Naive thymus-derived CD8-positive, alpha-beta T cell (primary cell): ENCODE measurements at regions not wholly inside any gene's neighbourhood (a gene's known extent, or its start where the extent isn't known, plus 50 kb on each side); places are given as distances from the start of the nearest gene placed in this dataset.

Experiments used
- ATAC-seq, 2 donors: fragments of 150-1000 bp; cut with Tn5 transposase in 1 of 2; sonication (Bioruptor Pico), chemical (Tn5 transposase) in 1 of 2; 1 replicate in 1 of 2; 2 replicates in 1 of 2; pipeline ENCODE4 v1.10.0; 2021; ENCODE audit warnings: mild to moderate bottlenecking in 2 of 2, moderate library complexity in 2 of 2
- POLR2A ChIA-PET: fragments of 350-600 bp; sonication (Branson Sonifier 250); formaldehyde crosslinking; loops from one replicate; lab custom pipeline; 2021; ENCODE audit warnings: antibody characterized with exemption; lab: Charles Lee
- DNase-seq, 10 donors: peaks; one replicate each; pipeline versions ENCODE4 v3.0.0 to v3.0.0-alpha.2; 2020 to 2022
- H3K27ac Mint-ChIP-seq, 10 donors: one replicate each; pipeline ENCODE4 v1.8.0; 2020 to 2022; ENCODE audit warnings: mild to moderate bottlenecking in 10 of 10, mixed read lengths in 10 of 10, moderate library complexity in 4 of 10, inconsistent platforms in 1 of 10
- H3K27me3 Mint-ChIP-seq, 5 donors: one replicate each; pipeline ENCODE4 v1.8.0; 2021 to 2022; ENCODE audit warnings: mixed read lengths in 5 of 5
- H3K36me3 Mint-ChIP-seq, 3 donors: one replicate each; pipeline ENCODE4 v1.8.0; 2020 to 2022; ENCODE audit warnings: mixed read lengths in 3 of 3, mild to moderate bottlenecking in 2 of 3, inconsistent platforms in 1 of 3
- H3K4me1 Mint-ChIP-seq, 4 donors: one replicate each; pipeline ENCODE4 v1.8.0; 2021 to 2022; ENCODE audit warnings: mixed read lengths in 4 of 4
- H3K4me3 Mint-ChIP-seq, 10 donors: one replicate each; pipeline ENCODE4 v1.8.0; 2020 to 2022; ENCODE audit warnings: mild to moderate bottlenecking in 10 of 10, mixed read lengths in 10 of 10, moderate library complexity in 6 of 10, inconsistent platforms in 1 of 10
- H3K9me3 Mint-ChIP-seq, 9 donors: one replicate each; pipeline ENCODE4 v1.8.0; 2020 to 2022; ENCODE audit warnings: mixed read lengths in 9 of 9, mild to moderate bottlenecking in 3 of 9, inconsistent platforms in 1 of 9, moderate library complexity in 1 of 9

DNA sequence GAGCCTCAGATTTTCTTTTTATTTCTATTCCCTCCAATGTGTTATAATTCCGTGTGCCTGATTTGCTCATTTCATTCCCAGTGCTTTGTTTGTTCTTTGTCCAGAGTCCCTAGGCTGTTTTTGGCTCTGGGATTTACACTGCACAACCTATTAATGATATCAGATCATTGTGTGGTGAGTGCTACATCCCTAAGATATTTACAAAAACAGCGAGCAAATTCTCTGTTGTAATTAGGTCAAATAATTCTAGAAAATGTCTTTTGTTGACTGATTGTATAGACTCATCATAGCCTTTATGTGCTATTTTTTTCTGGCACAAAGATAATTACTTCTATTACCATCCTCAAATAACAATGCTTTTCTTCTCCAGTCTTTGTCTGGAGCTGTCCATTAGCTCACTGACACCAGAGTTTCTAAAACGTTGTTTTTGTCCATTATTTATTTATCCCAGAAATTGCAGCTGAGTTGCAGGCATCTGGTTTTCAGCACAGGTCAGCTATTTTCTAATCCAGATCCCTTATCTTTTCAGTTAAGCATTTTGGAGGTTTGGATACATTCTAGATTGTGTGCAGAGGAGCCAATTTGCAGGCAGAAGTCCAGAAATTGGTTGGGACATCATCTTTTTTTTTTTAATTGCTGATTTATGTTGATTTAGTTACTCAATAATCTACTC is 379.9 kb upstream of the DMAC1 start:
- Mint-ChIP-seq H3K4me3 (no peak overlapping the region), H3K27me3 (peaks cover 0 to 8% (median 0%) of the 10 kb centered on the region in 5 donors), H3K9me3 (no peaks in the 10 kb centered on the region), H3K27ac (no peak overlapping the region), H3K4me1 (no peaks in the 10 kb centered on the region), H3K36me3 (no peaks in the 10 kb centered on the region)
- no peak for ATAC-seq
- DNase-seq = no peak
- POLR2A ChIA-PET = no interaction called here

DNA sequence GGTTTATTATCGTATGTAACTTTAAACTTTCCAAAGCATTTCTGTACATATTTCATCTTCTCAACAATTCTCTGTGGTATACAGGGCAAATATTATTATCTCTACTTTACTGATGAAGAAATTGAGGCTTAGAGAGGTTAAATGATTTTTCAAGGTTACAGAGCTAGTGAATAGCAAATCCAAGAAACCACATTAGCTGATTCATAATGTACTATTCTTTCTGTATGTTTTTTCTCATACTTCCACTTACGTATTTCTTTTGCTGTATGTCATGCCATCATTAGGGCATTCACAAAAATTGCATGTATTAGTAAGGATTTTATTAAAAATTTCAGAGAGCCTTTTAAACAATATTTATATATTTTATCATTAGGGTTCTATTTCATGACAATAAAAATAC is 372.4 kb upstream of the DMAC1 start:
- Mint-ChIP-seq H3K9me3 (no peaks in the 10 kb centered on the region), H3K4me3 (no peak overlapping the region), H3K27me3 (peaks cover 0 to 3% (median 0%) of the 10 kb centered on the region in 5 donors), H3K36me3 (no peaks in the 10 kb centered on the region), H3K4me1 (peaks cover 0 to 8% (median 3%) of the 10 kb centered on the region in 4 donors), H3K27ac (no peak overlapping the region)
- POLR2A ChIA-PET = no interaction called here
- DNase-seq (no peak), ATAC-seq (no peak)

DNA sequence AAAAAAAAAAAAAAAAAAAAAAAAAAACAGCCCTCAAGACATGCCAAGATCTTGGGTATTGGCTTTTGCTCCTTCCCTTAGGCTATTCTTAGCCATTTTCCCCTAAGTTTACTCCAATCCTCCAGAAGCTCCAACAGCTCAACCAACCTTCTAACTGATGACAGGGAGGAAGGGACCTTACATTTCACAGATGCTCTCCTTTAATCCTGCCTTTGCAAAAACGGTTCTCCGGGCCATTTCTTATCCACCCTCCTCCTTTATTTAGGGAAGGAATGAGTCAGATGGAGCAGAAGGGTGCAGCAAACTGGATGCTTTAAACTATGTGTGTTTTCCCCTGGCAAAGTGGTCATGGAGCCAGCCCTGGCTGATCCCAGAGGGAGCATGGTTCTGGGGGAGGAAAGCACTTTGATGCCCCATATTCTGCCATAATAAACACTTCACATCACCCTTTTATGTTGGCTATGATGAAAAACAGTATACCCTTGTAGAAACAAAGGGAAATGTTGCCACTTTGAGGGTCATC is 369.4 kb upstream of the DMAC1 start:
- Mint-ChIP-seq H3K36me3 (no peaks in the 10 kb centered on the region), H3K27me3 (peaks cover 0 to 3% (median 0%) of the 10 kb centered on the region in 5 donors), H3K4me1 (peaks cover 0 to 8% (median 3%) of the 10 kb centered on the region in 4 donors), H3K4me3 (no peak overlapping the region), H3K9me3 (no peaks in the 10 kb centered on the region), H3K27ac (no peak overlapping the region)
- POLR2A ChIA-PET = no interaction called here
- DNase-seq (no peak), ATAC-seq (no peak)

DNA sequence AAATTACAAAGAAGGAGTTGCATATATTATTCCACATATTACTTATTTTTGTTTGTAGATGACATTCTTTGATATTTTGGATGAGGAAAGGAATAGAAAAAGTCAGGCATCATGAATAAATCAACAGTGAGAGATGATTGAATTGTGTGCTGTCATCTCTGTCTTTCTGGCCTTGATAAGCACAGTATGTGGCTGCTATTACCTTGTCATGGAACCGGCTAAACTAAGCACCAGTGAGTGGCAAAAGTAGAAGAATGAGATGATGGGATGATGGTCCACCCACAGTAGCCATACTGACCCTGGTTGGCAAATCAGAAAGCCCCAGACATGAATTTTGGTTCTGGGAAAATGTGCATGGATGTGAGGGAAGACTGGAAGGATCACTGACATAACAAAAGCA is 361.2 kb upstream of the DMAC1 start:
- H3K27ac Mint-ChIP-seq = no peak overlapping the region
- peaks cover 0 to 4% (median under 1%) of the 10 kb centered on the region in 4 donors for H3K4me1 Mint-ChIP-seq
- H3K9me3 Mint-ChIP-seq = no peaks in the 10 kb centered on the region
- no peak overlapping the region for H3K4me3 Mint-ChIP-seq
- H3K36me3 Mint-ChIP-seq = no peaks in the 10 kb centered on the region
- no peaks in the 10 kb centered on the region for H3K27me3 Mint-ChIP-seq
- POLR2A ChIA-PET = no interaction called here
- DNase-seq = no peak
- ATAC-seq = no peak

DNA sequence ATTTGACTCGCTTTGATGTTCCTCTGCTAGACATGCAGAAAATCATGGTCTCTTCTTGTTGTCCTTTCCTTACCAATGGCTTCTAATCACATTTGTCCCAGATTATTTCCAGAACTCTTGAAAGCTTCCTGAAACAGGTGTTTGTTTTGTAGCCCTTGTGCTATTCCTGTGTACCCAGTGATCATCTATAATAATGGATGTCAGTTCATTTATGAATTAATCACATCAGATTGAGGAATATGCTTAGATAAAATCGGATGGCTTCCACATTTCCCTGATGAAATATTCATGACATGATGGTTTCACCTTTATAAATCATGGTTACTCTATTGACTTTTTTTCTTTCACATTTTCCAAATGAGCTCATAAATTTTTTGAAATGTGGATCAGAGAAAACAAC is 359.0 kb upstream of the DMAC1 start:
- H3K36me3 Mint-ChIP-seq = no peaks in the 10 kb centered on the region
- no peak for DNase-seq
- H3K27me3 Mint-ChIP-seq = no peaks in the 10 kb centered on the region
- no peak overlapping the region for H3K27ac Mint-ChIP-seq
- H3K4me3 Mint-ChIP-seq = no peak overlapping the region
- no peak for ATAC-seq
- no peaks in the 10 kb centered on the region for H3K9me3 Mint-ChIP-seq
- POLR2A ChIA-PET = no interaction called here
- H3K4me1 Mint-ChIP-seq = peaks cover 0 to 4% (median under 1%) of the 10 kb centered on the region in 4 donors

DNA sequence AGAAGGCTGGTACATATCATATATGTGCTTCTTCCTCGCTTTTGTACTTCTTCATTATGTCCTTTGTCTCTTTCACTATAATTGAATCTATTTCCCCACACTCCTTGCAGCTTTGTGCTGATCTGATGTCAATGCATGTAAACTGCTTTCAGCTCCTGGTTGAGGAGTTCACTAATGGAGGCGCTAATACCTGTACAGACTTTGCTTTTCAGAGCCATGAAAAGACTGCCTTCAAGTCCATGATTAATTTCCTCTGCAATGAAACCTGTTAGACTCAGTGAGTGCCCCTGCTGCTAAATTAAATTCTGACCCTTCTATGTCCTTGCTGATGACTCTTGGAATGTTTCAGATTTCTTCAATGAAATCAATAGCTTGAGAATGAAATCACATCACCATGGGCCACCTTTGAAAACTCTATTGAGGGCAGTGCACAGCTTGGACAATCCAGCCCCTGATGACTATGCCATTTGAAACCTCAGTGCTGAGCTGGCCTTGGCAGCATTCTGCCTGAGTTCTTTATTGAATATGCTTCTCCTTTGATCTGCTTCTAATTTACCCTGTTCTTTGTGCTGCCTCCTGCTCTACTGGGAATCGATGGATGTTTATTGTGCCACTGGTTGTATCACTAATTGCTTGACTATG is 358.2 kb upstream of the DMAC1 start:
- H3K27ac Mint-ChIP-seq = no peak overlapping the region
- POLR2A ChIA-PET = no interaction called here
- H3K4me1 Mint-ChIP-seq = peaks cover 0 to 4% (median under 1%) of the 10 kb centered on the region in 4 donors
- no peaks in the 10 kb centered on the region for H3K9me3 Mint-ChIP-seq
- DNase-seq (no peak), ATAC-seq (no peak)
- no peaks in the 10 kb centered on the region for H3K27me3 Mint-ChIP-seq
- H3K36me3 Mint-ChIP-seq = no peaks in the 10 kb centered on the region
- no peak overlapping the region for H3K4me3 Mint-ChIP-seq

DNA sequence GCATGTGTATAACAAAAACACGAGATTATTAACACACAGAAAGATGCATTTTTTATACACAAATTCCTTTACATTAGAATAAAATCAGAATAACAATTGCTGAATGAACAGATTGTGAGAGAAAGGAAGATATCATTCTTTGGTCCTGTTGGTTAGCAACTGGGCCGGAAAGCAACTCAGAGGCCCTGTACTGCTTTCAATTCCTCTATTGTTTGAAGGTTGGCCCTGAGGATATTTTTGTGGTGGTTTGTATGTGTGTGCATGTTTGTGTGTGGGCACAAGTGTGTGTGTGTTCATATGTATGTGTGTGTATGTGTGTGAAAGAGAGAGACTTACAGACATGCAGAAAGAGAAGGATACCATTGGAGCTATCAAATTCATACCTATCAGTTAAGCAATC is 356.8 kb upstream of the DMAC1 start:
- no peak overlapping the region for H3K4me3 Mint-ChIP-seq
- H3K36me3 Mint-ChIP-seq = no peaks in the 10 kb centered on the region
- H3K27me3 Mint-ChIP-seq = no peaks in the 10 kb centered on the region
- peaks cover 0 to 5% (median 2%) of the 10 kb centered on the region in 9 donors for H3K9me3 Mint-ChIP-seq
- no peak for DNase-seq
- H3K27ac Mint-ChIP-seq = peak overlapping the region in 1 of 10 donors; percentile 31
- no peak for ATAC-seq
- peaks cover 0 to 4% (median under 1%) of the 10 kb centered on the region in 4 donors for H3K4me1 Mint-ChIP-seq
- POLR2A ChIA-PET = no interaction called here

DNA sequence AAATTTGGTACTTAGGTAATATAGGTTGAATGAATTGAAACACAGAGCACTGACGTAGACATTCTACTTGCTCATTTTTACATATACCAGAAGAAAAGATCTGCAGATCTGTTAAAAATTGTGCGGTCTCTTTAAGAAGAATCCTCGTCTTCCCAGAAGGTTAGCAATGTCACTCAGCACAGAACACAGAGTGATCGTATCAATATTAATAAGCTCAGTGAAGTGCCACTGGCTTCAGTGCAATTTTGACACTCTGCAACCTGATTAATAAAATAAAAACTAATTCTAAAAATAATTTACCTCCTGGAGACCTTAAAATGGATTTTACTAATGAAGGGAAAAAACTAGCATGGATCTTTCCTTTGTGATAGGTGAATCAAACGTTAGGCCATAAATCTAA is 356.1 kb upstream of the DMAC1 start:
- DNase-seq = no peak
- Mint-ChIP-seq H3K9me3 (peaks cover 0 to 12% (median 6%) of the 10 kb centered on the region in 9 donors), H3K36me3 (peaks cover 0 to 3% (median 0%) of the 10 kb centered on the region in 3 donors), H3K4me3 (no peak overlapping the region), H3K4me1 (peaks cover 0 to 4% (median 0%) of the 10 kb centered on the region in 4 donors), H3K27ac (no peak overlapping the region), H3K27me3 (no peaks in the 10 kb centered on the region)
- no peak for ATAC-seq
- POLR2A ChIA-PET = no interaction called here

DNA sequence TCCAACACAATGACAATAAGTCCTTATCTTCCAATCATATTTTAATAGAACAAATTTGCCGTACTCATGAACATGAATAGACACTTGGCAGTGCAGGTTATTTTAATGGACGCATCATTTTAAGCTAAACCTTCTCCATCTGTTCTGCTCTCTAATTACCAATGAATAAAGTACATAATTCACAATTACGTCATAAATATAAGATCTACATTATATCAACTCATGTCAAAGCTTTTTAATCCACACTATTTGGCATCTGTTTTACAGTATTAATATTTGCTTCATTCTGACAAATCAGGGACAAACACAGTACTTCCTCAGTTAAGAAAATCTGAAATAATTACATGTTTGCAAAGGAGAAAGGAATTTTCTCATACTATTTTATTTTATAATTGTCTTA is 344.1 kb upstream of the DMAC1 start:
- ATAC-seq = no peak
- H3K9me3 Mint-ChIP-seq = no peaks in the 10 kb centered on the region
- H3K36me3 Mint-ChIP-seq = no peaks in the 10 kb centered on the region
- DNase-seq = no peak
- H3K27ac Mint-ChIP-seq = no peak overlapping the region
- H3K27me3 Mint-ChIP-seq = no peaks in the 10 kb centered on the region
- H3K4me3 Mint-ChIP-seq = no peak overlapping the region
- H3K4me1 Mint-ChIP-seq = no peaks in the 10 kb centered on the region
- POLR2A ChIA-PET = no interaction called here

DNA sequence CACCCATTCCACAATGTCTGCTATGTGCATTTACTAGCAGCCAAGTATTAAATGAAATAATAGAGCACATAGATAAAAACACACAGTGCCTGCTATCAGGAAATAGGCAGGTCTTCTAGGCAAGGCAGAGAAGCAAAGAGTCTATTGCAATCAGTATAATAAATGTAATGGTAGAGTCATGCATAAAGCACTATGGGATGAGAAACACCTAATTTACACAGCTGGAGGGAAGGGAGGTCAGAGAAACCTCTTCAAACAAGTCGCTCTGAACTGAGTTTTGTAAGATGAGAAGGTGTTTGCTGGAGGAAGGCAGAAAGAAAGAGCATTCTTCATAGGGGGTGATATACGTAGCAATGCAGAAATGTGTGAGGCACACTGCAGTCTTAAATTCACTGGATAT is 341.0 kb upstream of the DMAC1 start:
- Mint-ChIP-seq H3K36me3 (no peaks in the 10 kb centered on the region), H3K27me3 (no peaks in the 10 kb centered on the region), H3K27ac (no peak overlapping the region), H3K9me3 (no peaks in the 10 kb centered on the region), H3K4me1 (peaks cover 4 to 13% (median 9%) of the 10 kb centered on the region in 4 donors), H3K4me3 (no peak overlapping the region)
- no peak for ATAC-seq
- POLR2A ChIA-PET = no interaction called here
- no peak for DNase-seq

DNA sequence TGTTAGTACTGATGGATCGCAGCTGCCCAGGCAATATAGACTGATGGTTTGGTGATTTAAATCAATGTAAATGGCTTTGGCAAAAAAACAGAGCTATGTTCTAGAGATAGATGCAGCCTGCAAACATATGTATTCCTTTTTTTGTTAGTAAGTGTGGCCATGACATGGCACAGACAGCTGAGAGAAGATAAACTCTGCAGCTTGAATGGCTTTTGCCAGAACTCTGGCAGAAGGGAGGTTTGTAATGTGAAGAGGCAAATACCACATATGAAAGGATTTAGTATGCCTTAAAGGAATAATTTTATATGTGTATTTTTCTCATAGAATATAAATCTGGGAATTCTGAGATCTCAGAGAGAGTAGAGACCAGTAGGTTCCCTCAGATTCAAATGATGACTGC is 340.2 kb upstream of the DMAC1 start:
- POLR2A ChIA-PET = no interaction called here
- ATAC-seq (no peak), DNase-seq (no peak)
- Mint-ChIP-seq H3K27me3 (no peaks in the 10 kb centered on the region), H3K9me3 (no peaks in the 10 kb centered on the region), H3K4me1 (peaks cover 6 to 13% (median 9%) of the 10 kb centered on the region in 4 donors), H3K36me3 (no peaks in the 10 kb centered on the region), H3K27ac (no peak overlapping the region), H3K4me3 (no peak overlapping the region)

DNA sequence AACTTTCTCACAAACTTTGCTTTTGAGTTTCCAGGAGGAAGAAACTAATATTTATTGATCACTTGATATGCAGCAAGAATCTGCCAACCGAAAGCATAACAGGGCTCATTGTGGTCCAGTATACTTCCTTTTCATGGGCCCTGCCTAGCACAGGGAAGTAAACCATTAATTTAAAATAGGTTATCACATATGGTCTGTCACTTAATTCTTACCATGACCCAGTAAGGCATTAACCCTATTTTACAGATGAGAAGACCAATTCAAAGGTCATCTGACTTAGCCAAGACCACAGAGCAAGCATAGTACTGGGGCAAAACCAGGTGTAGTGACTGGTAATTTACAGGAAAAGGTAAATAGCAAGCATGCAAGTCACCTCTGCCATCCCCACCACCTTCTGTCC is 336.9 kb upstream of the DMAC1 start:
- no peak for ATAC-seq
- Mint-ChIP-seq H3K4me1 (peaks cover 7 to 13% (median 9%) of the 10 kb centered on the region in 4 donors), H3K4me3 (no peak overlapping the region), H3K27ac (no peak overlapping the region), H3K9me3 (no peaks in the 10 kb centered on the region), H3K36me3 (no peaks in the 10 kb centered on the region), H3K27me3 (no peaks in the 10 kb centered on the region)
- POLR2A ChIA-PET = no interaction called here
- DNase-seq = no peak

DNA sequence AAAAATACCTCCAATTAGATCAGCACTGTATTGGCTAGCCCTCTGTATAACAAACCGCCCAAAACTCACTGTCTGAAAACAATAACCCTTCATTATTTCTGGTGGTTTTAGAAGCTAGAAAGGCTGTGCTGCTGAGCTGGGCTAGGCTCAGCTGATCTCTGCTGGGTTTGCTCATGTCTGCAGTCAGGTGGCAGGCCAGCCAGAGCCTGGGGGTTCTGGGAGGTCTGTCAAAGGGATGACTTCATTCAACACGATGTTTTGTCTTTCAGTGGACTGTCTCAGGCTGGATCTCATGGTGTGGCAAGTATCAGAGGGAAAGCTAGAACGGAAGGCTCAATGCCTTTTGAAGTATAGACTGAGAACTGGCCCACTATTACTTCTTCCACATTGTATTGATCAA is 335.1 kb upstream of the DMAC1 start:
- POLR2A ChIA-PET = no interaction called here
- Mint-ChIP-seq H3K4me3 (no peak overlapping the region), H3K4me1 (peaks cover 7 to 13% (median 9%) of the 10 kb centered on the region in 4 donors), H3K27me3 (no peaks in the 10 kb centered on the region), H3K27ac (no peak overlapping the region), H3K9me3 (no peaks in the 10 kb centered on the region), H3K36me3 (no peaks in the 10 kb centered on the region)
- DNase-seq = no peak
- ATAC-seq = no peak
